ENCODE measurements at regions not wholly inside any gene's neighbourhood (a gene's known extent, or its start where the extent isn't known, plus 50 kb on each side); places are given as distances from the start of the nearest gene placed in this dataset.
A peak's percentile ranks its signal among the peaks of the same experiment; 100 is the strongest.

- H3K9me3 ChIP-seq (ENCODE audit: control insufficient read depth, low read length, poor library complexity, severe bottlenecking), result no peaks in the 10 kb centered on the region
- DNase-seq (no peak), ATAC-seq (no peak)
- Mint-ChIP-seq H3K4me1 (no peaks in the 10 kb centered on the region), H3K4me3 (no peak overlapping the region), H3K36me3 (ENCODE audit: low read depth) (no peaks in the 10 kb centered on the region), H3K27ac (no peak overlapping the region), H3K27me3 (peaks cover 14% of the 10 kb centered on the region)
Observed at GRCh38 chr2:62296034-62296831, 100.3 kb downstream of the B3GNT2 start.

GRCh38 chr2:62293490-62294271, 97.8 kb downstream of the B3GNT2 start:
- no peaks in the 10 kb centered on the region for H3K9me3 ChIP-seq (ENCODE audit: control insufficient read depth, low read length, poor library complexity, severe bottlenecking)
- no peak overlapping the region for H3K27ac Mint-ChIP-seq
- peaks cover 14% of the 10 kb centered on the region for H3K27me3 Mint-ChIP-seq
- no peak for ATAC-seq
- H3K36me3 Mint-ChIP-seq (ENCODE audit: low read depth), result no peaks in the 10 kb centered on the region
- no peak overlapping the region for H3K4me3 Mint-ChIP-seq
- no peaks in the 10 kb centered on the region for H3K4me1 Mint-ChIP-seq
- no peak for DNase-seq

DNA sequence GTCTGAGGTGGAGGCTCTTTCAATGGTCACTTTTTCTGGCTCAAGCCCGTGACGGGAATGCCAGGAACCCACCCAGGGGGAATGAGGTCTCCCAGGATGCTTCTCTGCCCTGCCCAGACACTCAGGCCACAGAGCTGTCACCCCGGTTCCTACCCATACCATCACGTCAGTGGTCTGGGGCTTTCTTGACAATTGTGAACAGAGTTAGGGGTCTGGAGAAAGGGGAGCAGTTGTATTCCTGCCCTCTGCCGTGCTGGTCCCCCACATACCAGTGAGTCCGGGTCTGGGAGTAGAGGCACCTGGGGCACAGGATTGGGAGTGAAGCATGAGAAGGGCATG, 97.2 kb downstream of the B3GNT2 start:
- no peak for DNase-seq
- H3K4me3 Mint-ChIP-seq, result no peak overlapping the region
- no peaks in the 10 kb centered on the region for H3K36me3 Mint-ChIP-seq (ENCODE audit: low read depth)

DNA sequence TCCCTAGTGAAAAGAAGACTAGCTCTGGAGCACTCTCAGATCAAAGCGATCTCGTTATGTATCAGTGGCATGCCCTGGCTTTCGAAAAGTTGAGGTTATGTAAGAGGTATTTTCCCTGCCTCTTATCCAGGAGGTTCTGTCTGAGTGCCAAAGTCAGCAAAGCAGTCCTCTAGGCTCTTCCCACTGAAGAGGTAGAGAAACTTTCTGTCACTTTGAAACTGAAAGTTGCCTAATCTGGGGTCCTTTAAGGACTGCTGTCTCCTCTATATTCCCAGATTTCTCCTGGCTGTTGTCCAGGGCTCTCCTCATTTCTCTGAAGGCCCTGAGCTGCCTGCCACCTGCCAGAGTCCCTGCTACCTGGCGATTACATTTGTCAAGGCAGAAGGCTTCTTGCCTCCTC, 96.3 kb downstream of the B3GNT2 start:
- Mint-ChIP-seq H3K27ac (no peak overlapping the region), H3K4me1 (peaks cover 4% of the 10 kb centered on the region), H3K36me3 (ENCODE audit: low read depth) (no peaks in the 10 kb centered on the region), H3K27me3 (peaks cover 14% of the 10 kb centered on the region), H3K4me3 (no peak overlapping the region)
- no peak for ATAC-seq
- H3K9me3 ChIP-seq (ENCODE audit: control insufficient read depth, low read length, poor library complexity, severe bottlenecking), result no peaks in the 10 kb centered on the region
- DNase-seq, result no peak

More for the DNA sequence above, 97.2 kb downstream of the B3GNT2 start:
- peaks cover 14% of the 10 kb centered on the region for H3K27me3 Mint-ChIP-seq
- H3K27ac Mint-ChIP-seq, result no peak overlapping the region
- no peaks in the 10 kb centered on the region for H3K9me3 ChIP-seq (ENCODE audit: control insufficient read depth, low read length, poor library complexity, severe bottlenecking)
- no peak for ATAC-seq
- no peaks in the 10 kb centered on the region for H3K4me1 Mint-ChIP-seq

DNA sequence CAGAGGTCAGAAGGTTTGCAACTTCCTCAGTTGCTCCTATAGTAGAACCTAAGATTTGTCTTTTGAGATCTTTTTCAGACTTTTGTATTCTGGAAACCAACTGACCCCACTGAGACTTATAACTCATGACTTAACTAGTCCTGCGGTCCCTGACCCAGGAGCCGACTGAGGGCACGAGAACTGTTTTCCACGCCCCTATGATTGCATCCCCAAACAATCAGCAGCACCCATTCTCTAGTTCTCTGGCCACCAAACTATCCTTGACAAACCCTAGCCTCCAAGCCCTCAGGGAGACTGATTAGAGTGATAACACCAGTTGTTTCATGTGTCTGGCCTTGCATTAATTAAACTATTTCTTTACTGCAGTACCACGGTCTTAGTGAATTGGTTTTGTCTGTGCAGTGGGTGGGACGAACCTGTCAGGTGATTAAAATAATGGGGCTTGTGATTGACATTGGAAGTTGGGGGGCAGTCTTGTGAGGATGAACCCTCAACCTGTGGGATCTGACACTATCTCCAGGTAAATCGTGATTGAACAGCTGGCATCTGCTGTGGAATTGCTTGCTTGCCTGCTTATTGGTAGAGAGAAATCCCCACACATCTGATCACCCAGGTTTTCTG, 95.7 kb downstream of the B3GNT2 start:
- ATAC-seq (no peak), DNase-seq (no peak)
- Mint-ChIP-seq H3K27me3 (peaks cover 8% of the 10 kb centered on the region), H3K27ac (no peak overlapping the region), H3K4me1 (peaks cover 4% of the 10 kb centered on the region), H3K4me3 (no peak overlapping the region), H3K36me3 (ENCODE audit: low read depth) (no peaks in the 10 kb centered on the region)
- H3K9me3 ChIP-seq (ENCODE audit: control insufficient read depth, low read length, poor library complexity, severe bottlenecking), result no peaks in the 10 kb centered on the region

DNA sequence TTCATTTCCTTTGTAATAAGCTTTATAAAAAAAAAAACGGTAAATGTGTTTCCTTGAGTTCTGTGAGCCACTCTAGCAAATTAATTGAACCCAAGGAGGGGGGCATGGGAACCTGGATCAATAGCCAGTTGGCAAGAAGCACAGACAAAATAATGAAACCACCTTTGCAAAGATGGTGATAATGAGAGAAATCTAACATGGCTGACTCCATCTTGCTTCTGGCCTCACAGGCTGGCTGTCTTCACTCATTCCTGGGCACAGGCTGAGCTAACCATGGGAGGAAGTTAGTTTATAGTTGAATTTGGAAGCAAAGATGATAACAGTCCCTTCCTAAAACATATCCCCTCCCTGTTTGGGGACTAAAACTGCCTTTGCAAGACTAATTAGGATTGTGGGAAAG, 95.1 kb downstream of the B3GNT2 start:
- Mint-ChIP-seq H3K4me3 (no peak overlapping the region), H3K27ac (no peak overlapping the region), H3K36me3 (ENCODE audit: low read depth) (no peaks in the 10 kb centered on the region), H3K4me1 (peaks cover 4% of the 10 kb centered on the region), H3K27me3 (peaks cover 2% of the 10 kb centered on the region)
- no peak for DNase-seq
- no peak for ATAC-seq
- no peaks in the 10 kb centered on the region for H3K9me3 ChIP-seq (ENCODE audit: control insufficient read depth, low read length, poor library complexity, severe bottlenecking)

GRCh38 chr2:62287899-62288880, 92.3 kb downstream of the B3GNT2 start:
- DNase-seq (no peak), ATAC-seq (peak; percentile 48)
- peaks cover 4% of the 10 kb centered on the region for H3K4me1 Mint-ChIP-seq
- no peaks in the 10 kb centered on the region for H3K27me3 Mint-ChIP-seq
- H3K4me3 Mint-ChIP-seq, result no peak overlapping the region
- H3K36me3 Mint-ChIP-seq (ENCODE audit: low read depth), result no peaks in the 10 kb centered on the region
- no peaks in the 10 kb centered on the region for H3K9me3 ChIP-seq (ENCODE audit: control insufficient read depth, low read length, poor library complexity, severe bottlenecking)
- H3K27ac Mint-ChIP-seq, result peak overlapping the region; percentile 24

GRCh38 chr2:62287282-62287681, 91.4 kb downstream of the B3GNT2 start:
- H3K9me3 ChIP-seq (ENCODE audit: control insufficient read depth, low read length, poor library complexity, severe bottlenecking), result no peaks in the 10 kb centered on the region
- no peaks in the 10 kb centered on the region for H3K36me3 Mint-ChIP-seq (ENCODE audit: low read depth)
- peaks cover 4% of the 10 kb centered on the region for H3K4me1 Mint-ChIP-seq
- no peak overlapping the region for H3K4me3 Mint-ChIP-seq
- no peak for DNase-seq
- H3K27me3 Mint-ChIP-seq, result no peaks in the 10 kb centered on the region
- H3K27ac Mint-ChIP-seq, result no peak overlapping the region
- ATAC-seq, result no peak

DNA sequence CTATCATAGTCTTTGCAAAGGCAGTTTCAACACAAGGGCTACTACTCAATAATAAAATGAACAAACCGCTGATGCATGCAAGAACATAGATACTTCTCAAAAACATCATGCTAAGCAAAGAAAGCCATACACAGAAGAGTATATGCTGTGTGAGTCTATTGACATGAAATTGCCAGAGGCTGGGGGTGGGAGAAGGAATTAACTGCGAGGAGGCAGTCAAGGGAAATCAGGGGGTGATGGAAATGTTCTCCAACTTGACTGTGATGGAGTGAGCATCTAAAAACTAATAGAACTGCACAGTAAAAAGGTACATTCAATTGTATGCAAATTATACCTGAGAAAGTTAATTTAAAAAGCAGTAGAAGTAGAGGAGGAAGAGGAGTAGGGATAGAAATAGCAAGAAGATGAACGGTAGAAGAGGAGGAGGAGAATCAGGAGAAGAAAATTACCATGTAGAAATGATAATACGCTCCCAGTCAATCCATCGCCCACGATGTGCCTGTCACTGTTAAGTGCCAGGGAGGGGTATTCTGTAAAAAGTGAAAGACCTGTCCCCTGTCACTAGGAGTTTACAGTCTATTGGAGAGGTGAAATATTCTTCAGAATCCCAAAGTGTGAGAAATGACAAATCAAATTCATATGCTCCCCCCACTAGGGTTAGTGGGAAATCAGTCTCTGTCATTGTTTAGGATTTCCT, 90.3 kb downstream of the B3GNT2 start:
- H3K27ac Mint-ChIP-seq, result no peak overlapping the region
- H3K4me1 Mint-ChIP-seq, result peaks cover 4% of the 10 kb centered on the region
- ATAC-seq (no peak), DNase-seq (no peak)
- H3K4me3 Mint-ChIP-seq, result no peak overlapping the region
- H3K27me3 Mint-ChIP-seq, result no peaks in the 10 kb centered on the region
- H3K36me3 Mint-ChIP-seq (ENCODE audit: low read depth), result no peaks in the 10 kb centered on the region
- H3K9me3 ChIP-seq (ENCODE audit: control insufficient read depth, low read length, poor library complexity, severe bottlenecking), result no peaks in the 10 kb centered on the region

DNA sequence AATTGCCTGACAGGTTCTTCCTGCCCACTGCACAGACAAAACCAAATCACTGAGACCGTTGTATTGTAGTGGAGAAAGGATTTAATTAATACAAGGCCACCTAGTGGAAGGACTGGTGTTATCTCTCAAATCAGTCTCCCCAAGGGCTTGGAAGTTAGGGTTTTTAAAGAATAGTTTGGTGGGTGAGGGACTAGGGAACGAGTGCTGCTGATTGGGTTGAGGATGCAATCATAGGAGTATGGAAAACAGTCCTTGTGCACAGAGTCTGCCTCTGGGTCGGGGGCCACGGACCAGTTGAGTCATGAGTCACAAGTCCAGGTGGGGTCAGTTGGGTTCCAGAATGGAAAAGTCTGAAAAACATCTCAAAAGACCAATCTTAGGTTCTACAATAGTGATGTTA, 89.1 kb downstream of the B3GNT2 start:
- no peaks in the 10 kb centered on the region for H3K27me3 Mint-ChIP-seq
- no peak overlapping the region for H3K4me3 Mint-ChIP-seq
- DNase-seq, result no peak
- peaks cover 4% of the 10 kb centered on the region for H3K4me1 Mint-ChIP-seq
- ATAC-seq, result no peak
- H3K36me3 Mint-ChIP-seq (ENCODE audit: low read depth), result no peaks in the 10 kb centered on the region
- no peak overlapping the region for H3K27ac Mint-ChIP-seq
- no peaks in the 10 kb centered on the region for H3K9me3 ChIP-seq (ENCODE audit: control insufficient read depth, low read length, poor library complexity, severe bottlenecking)

DNA sequence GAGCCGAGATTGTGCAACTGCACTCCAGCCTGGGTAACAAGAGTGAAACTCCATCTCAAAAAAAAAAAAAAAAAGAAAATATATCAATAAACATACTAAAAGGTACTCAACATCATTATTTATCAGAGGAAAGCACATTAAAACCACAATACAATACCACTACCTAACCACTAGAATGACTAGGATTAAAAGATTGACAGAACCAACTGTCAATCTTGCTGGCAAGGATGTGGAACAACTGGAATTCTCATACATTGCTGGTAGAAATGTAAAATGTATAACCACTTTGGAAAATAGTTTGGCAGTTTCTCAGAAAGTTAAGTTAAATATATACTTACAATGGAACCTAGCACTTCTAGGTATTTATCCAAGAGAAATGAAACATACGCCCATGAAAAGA, 88.6 kb downstream of the B3GNT2 start:
- no peak overlapping the region for H3K27ac Mint-ChIP-seq
- peaks cover 4% of the 10 kb centered on the region for H3K4me1 Mint-ChIP-seq
- DNase-seq (no peak), ATAC-seq (no peak)
- no peak overlapping the region for H3K4me3 Mint-ChIP-seq
- no peaks in the 10 kb centered on the region for H3K9me3 ChIP-seq (ENCODE audit: control insufficient read depth, low read length, poor library complexity, severe bottlenecking)
- no peaks in the 10 kb centered on the region for H3K27me3 Mint-ChIP-seq
- H3K36me3 Mint-ChIP-seq (ENCODE audit: low read depth), result no peaks in the 10 kb centered on the region

GRCh38 chr2:62283147-62283546, 87.2 kb downstream of the B3GNT2 start:
- H3K27ac Mint-ChIP-seq, result no peak overlapping the region
- no peaks in the 10 kb centered on the region for H3K27me3 Mint-ChIP-seq
- no peaks in the 10 kb centered on the region for H3K36me3 Mint-ChIP-seq (ENCODE audit: low read depth)
- H3K4me3 Mint-ChIP-seq, result no peak overlapping the region
- no peaks in the 10 kb centered on the region for H3K9me3 ChIP-seq (ENCODE audit: control insufficient read depth, low read length, poor library complexity, severe bottlenecking)
- DNase-seq (no peak), ATAC-seq (no peak)
- peaks cover 4% of the 10 kb centered on the region for H3K4me1 Mint-ChIP-seq
